IgD-negative memory B cell (primary cell): ENCODE measurements at regions not wholly inside any gene's neighbourhood (a gene's known extent, or its start where the extent isn't known, plus 50 kb on each side); places are given as distances from the start of the nearest gene placed in this dataset.

Source experiments
- H3K27ac Mint-ChIP-seq, 3 donors: one replicate each; pipeline ENCODE4 v1.8.0; 2020 to 2022; ENCODE audit warnings: mild to moderate bottlenecking in 3 of 3, mixed read lengths in 3 of 3, moderate library complexity in 1 of 3
- H3K27me3 Mint-ChIP-seq: one replicate; pipeline ENCODE4 v1.8.0; 2021; ENCODE audit warnings: mixed read lengths
- H3K36me3 Mint-ChIP-seq: one replicate; pipeline ENCODE4 v1.8.0; 2020; ENCODE audit warnings: mild to moderate bottlenecking, mixed read lengths
- H3K4me1 Mint-ChIP-seq, 3 donors: one replicate each; pipeline ENCODE4 v1.8.0; 2020 to 2022; ENCODE audit warnings: mixed read lengths in 3 of 3, mild to moderate bottlenecking in 1 of 3
- H3K4me3 Mint-ChIP-seq, 4 donors: one replicate each; pipeline ENCODE4 v1.8.0; 2020 to 2022; ENCODE audit warnings: mild to moderate bottlenecking in 4 of 4, mixed read lengths in 4 of 4, moderate library complexity in 3 of 4
- H3K9me3 Mint-ChIP-seq, 3 donors: one replicate each; pipeline ENCODE4 v1.8.0; 2020 to 2021; ENCODE audit warnings: mixed read lengths in 3 of 3, mild to moderate bottlenecking in 1 of 3

DNA sequence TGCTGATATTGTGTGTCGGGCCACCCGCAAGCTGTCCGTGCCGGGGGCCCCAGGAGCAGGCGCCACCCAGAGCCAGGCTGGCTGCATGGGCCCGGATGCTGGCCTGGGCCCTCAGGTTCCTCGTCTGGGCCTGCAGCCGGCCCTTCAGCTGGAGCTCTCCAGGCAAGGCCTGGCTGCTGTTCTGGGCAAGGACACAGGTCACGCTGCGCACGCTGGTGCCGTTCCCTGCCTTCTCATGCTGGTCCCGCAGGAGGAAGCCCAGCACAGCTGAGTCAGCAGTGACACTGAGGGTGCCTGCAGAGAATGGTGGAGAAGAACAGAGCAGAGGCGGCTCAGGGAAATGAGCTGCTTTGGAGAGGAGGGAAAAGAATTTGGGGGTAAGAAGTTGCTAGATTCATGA lies 79.9 kb downstream of the RMI2 start:
- no peak overlapping the region for H3K4me3 Mint-ChIP-seq
- peaks cover 2% of the 10 kb centered on the region for H3K27me3 Mint-ChIP-seq
- peaks cover 0 to 1% (median 0%) of the 10 kb centered on the region in 3 donors for H3K4me1 Mint-ChIP-seq
- no peak overlapping the region for H3K27ac Mint-ChIP-seq
- peaks cover 0 to 2% (median 0%) of the 10 kb centered on the region in 3 donors for H3K9me3 Mint-ChIP-seq
- H3K36me3 Mint-ChIP-seq, result peaks cover 4% of the 10 kb centered on the region

DNA sequence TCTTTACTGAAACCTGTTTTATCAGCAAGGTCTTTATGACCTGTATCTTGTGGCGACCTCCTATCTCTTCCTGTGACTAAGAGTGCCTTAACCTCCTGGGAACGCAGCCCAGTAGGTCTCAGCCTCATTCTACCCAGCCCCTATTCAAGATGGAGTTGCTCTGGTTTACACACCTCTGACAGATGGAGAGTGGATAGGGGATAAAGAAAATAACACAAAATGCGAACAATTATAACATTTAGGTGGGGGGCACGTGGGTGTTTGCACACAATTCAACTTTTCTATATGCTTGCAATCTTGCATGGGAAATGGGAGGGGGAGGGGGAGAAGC lies 83.3 kb downstream of the RMI2 start:
- Mint-ChIP-seq H3K9me3 (peaks cover 0 to 7% (median 6%) of the 10 kb centered on the region in 3 donors), H3K36me3 (peaks cover 5% of the 10 kb centered on the region), H3K4me1 (peaks cover 0 to 1% (median 0%) of the 10 kb centered on the region in 3 donors), H3K4me3 (no peak overlapping the region), H3K27me3 (no peaks in the 10 kb centered on the region), H3K27ac (no peak overlapping the region)

DNA sequence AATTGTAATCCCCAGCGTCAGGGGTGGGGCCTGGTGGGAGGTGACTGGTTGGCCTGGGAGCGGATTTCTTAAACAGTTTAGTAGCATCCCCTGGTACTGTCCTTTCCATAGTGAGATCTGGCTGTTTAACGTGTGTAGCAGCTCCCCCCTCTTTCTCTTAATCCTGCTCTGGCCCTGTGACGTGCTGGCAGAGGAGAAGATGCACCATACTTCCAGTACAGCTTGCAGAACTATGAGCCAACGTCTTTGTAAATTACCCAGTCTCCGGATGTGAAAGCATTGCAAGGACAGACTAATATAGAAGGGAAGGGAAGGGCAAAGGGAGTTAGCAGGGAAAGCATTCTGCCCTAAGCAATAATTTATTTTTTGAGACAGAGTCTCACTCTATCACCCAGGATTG lies 83.9 kb downstream of the RMI2 start:
- H3K4me1 Mint-ChIP-seq, result peaks cover 0 to 1% (median 0%) of the 10 kb centered on the region in 3 donors
- H3K27ac Mint-ChIP-seq, result no peak overlapping the region
- H3K9me3 Mint-ChIP-seq, result peaks cover 0 to 7% (median 6%) of the 10 kb centered on the region in 3 donors
- no peak overlapping the region for H3K4me3 Mint-ChIP-seq
- H3K27me3 Mint-ChIP-seq, result no peaks in the 10 kb centered on the region
- H3K36me3 Mint-ChIP-seq, result peaks cover 5% of the 10 kb centered on the region

DNA sequence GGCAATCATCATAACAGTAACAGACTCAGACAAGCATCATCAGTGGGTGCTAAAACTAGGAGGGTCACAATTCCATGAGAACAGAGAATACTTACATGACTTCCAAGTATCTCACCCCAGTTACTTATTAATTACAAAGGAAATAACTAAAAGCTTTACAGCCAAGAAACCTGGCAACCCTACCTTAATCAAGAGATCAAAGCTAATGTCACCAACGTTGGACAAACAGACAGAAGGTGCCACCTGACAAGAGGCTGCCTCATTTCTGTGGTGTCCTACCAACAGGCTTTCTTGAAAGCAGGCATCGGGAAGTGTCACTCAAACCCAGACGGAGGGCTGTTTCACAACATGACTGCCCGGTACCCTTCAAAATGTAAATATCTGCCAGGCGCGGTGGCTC lies 84.6 kb downstream of the RMI2 start:
- Mint-ChIP-seq H3K27ac (no peak overlapping the region), H3K9me3 (peaks cover 0 to 7% (median 6%) of the 10 kb centered on the region in 3 donors), H3K4me1 (peaks cover 0 to 1% (median 0%) of the 10 kb centered on the region in 3 donors), H3K27me3 (peaks cover 1% of the 10 kb centered on the region), H3K4me3 (no peak overlapping the region), H3K36me3 (peaks cover 5% of the 10 kb centered on the region)

DNA sequence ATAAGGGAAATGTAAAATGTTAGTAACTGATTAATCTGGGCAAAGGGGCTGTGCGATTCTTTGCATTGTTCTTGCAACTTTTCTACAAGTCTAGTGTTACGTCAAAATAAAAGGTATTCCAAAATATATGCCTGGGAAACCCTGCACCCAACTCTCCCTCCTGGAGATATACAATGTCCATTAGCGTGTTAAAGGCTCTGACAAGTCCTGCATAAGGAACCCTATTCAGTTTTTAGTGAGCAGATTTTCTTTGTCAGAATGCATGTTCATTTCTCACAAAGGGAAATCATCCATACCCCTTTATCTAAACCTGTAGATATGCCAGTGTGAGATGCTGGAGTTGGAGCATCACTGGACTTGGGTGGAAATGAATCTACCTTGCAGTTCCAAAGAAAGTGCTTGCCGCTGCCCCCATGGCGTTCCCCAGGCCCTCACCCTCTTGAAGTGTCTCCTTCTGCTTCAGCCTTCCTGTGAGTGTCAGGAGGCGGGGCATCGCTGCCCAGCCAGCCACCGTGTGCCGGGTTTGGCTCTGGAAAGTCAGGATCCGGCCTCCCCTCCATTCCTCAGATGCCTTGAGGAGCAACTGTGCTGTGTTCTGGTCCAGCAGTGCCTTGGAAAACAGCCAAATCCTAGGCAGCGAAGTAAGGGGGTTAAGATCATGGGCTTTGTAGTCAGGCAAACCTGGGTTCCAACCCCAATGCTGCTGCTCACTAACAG lies 85.5 kb downstream of the RMI2 start:
- Mint-ChIP-seq H3K27ac (no peak overlapping the region), H3K4me1 (peaks cover 0 to 1% (median 0%) of the 10 kb centered on the region in 3 donors), H3K4me3 (no peak overlapping the region), H3K36me3 (peaks cover 5% of the 10 kb centered on the region), H3K27me3 (peaks cover 2% of the 10 kb centered on the region), H3K9me3 (peaks cover 0 to 7% (median 6%) of the 10 kb centered on the region in 3 donors)

DNA sequence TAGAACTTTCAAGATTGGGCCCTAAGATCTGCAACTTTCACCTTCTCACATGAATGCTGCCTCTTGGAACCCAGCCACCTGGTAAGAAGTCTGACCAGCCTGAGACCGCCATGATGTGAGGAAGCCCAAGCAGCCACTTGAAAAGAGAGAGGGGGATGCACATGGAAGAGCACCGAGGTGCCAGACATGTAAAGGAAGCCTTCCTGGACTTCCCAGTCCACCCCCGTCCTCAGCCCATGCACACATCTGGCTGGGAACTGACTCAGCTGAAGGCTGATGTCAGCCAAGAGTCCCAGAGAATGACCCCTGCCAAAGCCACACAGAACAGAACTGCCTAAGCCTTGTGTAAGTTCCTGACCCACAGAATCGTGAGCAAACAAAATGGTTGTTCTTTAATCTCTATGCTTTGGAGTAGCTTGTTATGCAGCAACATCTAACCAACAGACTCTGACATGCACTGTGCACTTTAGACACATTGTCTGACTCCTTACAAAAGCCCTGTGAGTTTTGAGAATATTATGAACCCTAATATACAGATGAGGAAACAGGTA lies 86.7 kb downstream of the RMI2 start:
- Mint-ChIP-seq H3K27ac (peak overlapping the region in 1 of 3 donors; percentile 5), H3K9me3 (peaks cover 0 to 7% (median 6%) of the 10 kb centered on the region in 3 donors), H3K36me3 (peaks cover 2% of the 10 kb centered on the region), H3K4me3 (no peak overlapping the region), H3K27me3 (peaks cover 4% of the 10 kb centered on the region), H3K4me1 (peaks cover 0 to 1% (median 0%) of the 10 kb centered on the region in 3 donors)

DNA sequence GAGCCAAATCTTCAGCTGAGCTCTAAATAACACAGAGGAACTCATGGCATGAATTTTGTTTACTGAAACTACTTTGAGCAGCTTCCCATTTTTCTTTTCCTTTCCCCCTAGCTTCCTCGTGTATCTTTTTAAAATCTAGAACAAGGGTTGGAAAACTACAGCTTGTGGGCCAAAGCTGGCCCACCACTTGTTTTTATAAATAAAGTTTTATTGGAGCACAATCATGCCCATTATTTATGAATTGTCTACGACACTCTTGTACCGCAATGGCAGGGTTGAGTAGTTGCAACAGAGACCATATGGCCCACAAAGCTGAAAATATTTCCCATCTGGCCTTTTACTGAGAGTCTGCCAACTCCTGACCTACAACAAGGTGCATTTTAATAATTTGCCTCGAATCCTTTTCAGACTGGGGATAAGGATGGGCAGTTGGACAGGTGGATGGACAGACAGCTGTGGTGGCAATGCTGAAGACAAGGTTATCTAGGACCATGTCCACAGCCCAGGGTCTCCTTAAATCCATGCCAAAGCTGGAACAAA lies 87.7 kb downstream of the RMI2 start:
- Mint-ChIP-seq H3K27ac (no peak overlapping the region), H3K27me3 (peaks cover 4% of the 10 kb centered on the region), H3K4me3 (no peak overlapping the region), H3K36me3 (peaks cover 2% of the 10 kb centered on the region), H3K9me3 (peaks cover 0 to 7% (median 6%) of the 10 kb centered on the region in 3 donors), H3K4me1 (no peaks in the 10 kb centered on the region)

DNA sequence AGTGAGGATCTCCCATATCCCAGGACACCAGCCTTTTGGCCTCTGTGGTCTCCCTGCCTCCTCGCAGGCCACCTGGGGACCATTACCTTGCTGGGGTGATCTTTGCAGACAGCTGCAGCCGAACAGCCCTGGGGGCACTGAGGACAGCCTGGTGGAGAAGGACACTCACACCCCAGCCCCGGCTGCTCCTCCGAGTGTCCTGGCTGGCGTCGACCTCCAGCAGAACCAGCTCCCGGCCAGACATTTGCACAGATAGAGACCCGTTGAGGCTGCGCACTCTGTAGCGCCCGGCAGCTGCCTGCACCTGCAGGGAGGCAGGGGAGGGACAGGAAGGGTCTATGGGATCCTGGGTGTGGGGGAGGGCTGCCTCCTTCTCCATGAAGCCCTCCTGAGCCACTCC lies 90.3 kb downstream of the RMI2 start:
- peaks cover 4% of the 10 kb centered on the region for H3K27me3 Mint-ChIP-seq
- H3K4me1 Mint-ChIP-seq, result no peaks in the 10 kb centered on the region
- no peak overlapping the region for H3K4me3 Mint-ChIP-seq
- peaks cover under 1% of the 10 kb centered on the region for H3K36me3 Mint-ChIP-seq
- no peak overlapping the region for H3K27ac Mint-ChIP-seq
- H3K9me3 Mint-ChIP-seq, result peaks cover 0 to 15% (median 11%) of the 10 kb centered on the region in 3 donors

DNA sequence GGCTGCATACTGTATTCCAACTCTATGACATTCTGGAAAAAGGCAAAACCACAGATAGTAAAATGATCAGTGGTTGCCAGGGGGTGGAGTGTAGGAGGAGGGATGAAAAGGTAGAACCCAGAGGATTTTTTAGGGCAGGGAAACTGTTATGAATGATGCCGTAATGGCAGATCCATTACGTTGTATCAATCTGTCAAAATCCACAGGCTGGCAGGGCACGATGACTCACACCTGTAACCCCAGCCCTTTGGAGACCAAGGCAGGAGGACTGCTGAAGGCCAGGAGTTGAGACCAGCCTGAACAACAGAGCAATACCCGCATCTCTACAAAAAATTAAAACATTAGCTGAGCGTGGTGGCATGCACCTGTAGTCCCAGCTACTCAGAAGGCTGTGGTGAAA lies 91.8 kb downstream of the RMI2 start:
- H3K9me3 Mint-ChIP-seq, result peaks cover 5 to 18% (median 9%) of the 10 kb centered on the region in 3 donors
- no peaks in the 10 kb centered on the region for H3K4me1 Mint-ChIP-seq
- H3K4me3 Mint-ChIP-seq, result no peak overlapping the region
- no peaks in the 10 kb centered on the region for H3K36me3 Mint-ChIP-seq
- no peak overlapping the region for H3K27ac Mint-ChIP-seq
- H3K27me3 Mint-ChIP-seq, result peaks cover 4% of the 10 kb centered on the region

DNA sequence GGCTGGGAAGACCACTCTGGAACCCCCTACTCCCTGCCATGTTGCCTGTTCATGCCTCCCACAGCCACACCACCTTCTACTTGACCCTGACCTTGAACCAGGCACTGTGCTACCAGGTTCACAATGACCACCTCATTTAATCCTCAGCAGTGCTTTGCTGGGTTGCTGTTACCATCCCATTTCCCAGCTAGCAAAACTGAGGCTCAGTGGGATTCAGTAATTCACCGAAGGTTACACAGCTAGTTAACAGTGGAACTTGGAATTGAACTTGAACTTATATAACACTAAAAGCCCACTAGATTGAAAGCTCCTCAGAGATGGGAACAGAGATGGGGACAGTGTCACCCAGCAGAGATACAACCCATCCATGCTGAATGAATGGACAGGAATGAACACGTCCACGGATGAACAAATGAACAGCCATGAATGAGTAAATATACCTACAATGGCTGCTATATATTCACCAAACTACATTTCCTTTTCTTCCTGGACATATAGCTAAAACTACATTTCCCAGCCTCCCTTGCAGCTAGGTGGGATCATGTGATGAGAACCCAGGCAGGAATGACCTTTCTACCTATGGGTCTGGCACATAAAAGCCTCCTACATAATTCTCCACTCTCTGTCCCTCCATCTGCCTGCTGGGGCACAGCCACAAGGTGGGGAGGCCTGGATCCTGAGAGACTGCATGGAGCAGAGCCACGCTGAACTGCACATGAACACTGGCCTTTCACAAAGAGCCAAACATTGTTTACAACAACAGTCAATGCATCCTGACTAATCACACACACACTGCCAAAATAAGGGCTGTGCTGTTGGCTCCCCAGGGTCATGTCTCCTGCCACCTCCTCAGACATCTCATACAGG lies 94.8 kb downstream of the RMI2 start:
- H3K4me3 Mint-ChIP-seq, result no peak overlapping the region
- no peak overlapping the region for H3K27ac Mint-ChIP-seq
- H3K36me3 Mint-ChIP-seq, result peaks cover 2% of the 10 kb centered on the region
- peaks cover 5 to 16% (median 7%) of the 10 kb centered on the region in 3 donors for H3K9me3 Mint-ChIP-seq
- no peaks in the 10 kb centered on the region for H3K4me1 Mint-ChIP-seq
- peaks cover 2% of the 10 kb centered on the region for H3K27me3 Mint-ChIP-seq

DNA sequence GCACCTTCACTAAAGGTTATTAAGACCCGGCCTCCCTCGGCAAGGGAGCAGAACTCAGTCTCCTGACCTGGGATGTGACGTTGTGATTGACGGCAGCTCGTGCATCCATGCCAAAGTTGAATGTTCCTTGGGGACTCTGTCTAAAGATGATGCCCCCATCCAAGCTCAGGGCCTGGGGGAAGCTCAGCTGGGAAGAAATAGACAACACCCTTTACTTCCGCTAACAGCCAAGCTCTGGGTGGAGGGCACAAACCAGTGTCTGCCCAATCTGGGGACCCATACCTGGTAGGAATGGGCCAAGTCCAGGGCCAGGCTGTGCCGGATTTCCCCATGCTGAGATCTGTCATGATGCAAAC lies 95.4 kb downstream of the RMI2 start:
- no peak overlapping the region for H3K4me3 Mint-ChIP-seq
- no peaks in the 10 kb centered on the region for H3K4me1 Mint-ChIP-seq
- H3K9me3 Mint-ChIP-seq, result peaks cover 5 to 16% (median 7%) of the 10 kb centered on the region in 3 donors
- H3K27me3 Mint-ChIP-seq, result peaks cover 2% of the 10 kb centered on the region
- H3K36me3 Mint-ChIP-seq, result peaks cover 2% of the 10 kb centered on the region
- no peak overlapping the region for H3K27ac Mint-ChIP-seq

DNA sequence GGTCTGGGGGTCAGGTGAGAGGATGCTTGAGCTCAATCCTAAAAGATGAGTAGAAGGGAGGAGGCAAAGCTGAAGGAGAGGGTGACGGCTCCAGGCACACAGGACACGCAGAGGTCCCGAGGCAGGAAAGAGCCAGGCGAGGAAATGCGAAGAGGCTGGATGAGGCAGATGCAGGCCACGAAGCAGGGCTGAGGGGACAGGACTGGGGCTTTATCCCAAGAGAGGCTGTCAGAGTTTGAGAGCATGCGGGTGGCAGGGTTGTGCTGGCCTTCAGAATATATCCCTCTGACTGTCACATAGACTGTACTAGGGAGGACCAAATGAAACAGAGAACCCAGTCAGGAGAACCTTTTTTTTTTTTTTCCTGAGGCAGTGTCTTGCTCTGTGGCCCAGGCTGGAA lies 100.2 kb downstream of the RMI2 start:
- H3K9me3 Mint-ChIP-seq, result peaks cover 3 to 9% (median 5%) of the 10 kb centered on the region in 3 donors
- H3K27me3 Mint-ChIP-seq, result peaks cover 2% of the 10 kb centered on the region
- peaks cover 5% of the 10 kb centered on the region for H3K36me3 Mint-ChIP-seq
- no peaks in the 10 kb centered on the region for H3K4me1 Mint-ChIP-seq
- H3K4me3 Mint-ChIP-seq, result peak overlapping the region in 1 of 4 donors; percentile 80
- peak overlapping the region in 1 of 3 donors; percentile 78 for H3K27ac Mint-ChIP-seq

DNA sequence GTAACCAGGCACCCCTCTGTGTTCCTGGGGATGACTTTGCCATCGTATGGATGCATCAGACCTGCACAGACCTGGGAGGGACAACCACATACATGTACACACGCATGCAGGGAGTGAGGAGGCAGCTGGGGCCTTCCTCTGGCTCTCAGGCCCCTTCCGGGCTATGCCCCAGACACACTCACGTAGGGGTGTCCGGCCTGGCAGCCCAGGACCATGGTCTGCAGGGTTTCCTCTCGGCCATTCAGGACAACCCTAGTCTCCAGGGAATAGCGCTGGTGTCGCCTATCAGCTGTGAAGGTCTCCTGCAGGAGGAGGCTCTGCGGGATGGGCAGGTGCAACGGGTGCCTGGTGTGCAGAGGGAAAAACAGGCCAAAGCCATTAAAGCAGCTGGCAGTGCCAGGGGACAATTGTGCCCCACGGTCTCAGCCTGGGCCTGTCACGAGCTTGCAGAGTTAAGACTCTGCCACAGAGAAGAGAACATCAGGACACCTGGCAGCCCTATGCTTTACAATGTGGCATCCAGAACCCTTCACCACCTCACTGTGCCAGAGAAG lies 101.4 kb downstream of the RMI2 start:
- Mint-ChIP-seq H3K9me3 (no peaks in the 10 kb centered on the region), H3K4me3 (no peak overlapping the region), H3K27me3 (peaks cover 2% of the 10 kb centered on the region), H3K27ac (no peak overlapping the region), H3K4me1 (no peaks in the 10 kb centered on the region), H3K36me3 (peaks cover 5% of the 10 kb centered on the region)

DNA sequence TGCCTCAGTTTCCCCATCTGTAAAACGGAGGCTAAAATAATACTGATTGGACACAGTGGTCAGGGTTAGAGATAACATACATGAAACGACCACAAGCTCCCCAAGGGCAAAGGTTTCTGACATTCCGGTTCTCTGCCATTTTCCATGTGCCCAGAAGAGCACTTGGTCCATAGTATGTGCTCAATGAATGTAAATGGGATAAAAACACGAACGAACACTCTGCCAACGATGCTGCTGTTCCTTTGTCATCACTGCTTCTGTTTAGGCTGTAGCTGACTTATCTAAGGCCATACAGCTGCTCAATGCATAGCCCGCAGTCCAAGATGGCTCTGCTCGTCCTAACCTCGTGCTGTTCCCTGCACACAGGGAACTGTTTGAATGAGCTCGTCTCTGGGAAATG lies 102.0 kb downstream of the RMI2 start:
- Mint-ChIP-seq H3K4me1 (no peaks in the 10 kb centered on the region), H3K9me3 (no peaks in the 10 kb centered on the region), H3K36me3 (peaks cover 5% of the 10 kb centered on the region), H3K4me3 (no peak overlapping the region), H3K27me3 (peaks cover 2% of the 10 kb centered on the region), H3K27ac (no peak overlapping the region)

DNA sequence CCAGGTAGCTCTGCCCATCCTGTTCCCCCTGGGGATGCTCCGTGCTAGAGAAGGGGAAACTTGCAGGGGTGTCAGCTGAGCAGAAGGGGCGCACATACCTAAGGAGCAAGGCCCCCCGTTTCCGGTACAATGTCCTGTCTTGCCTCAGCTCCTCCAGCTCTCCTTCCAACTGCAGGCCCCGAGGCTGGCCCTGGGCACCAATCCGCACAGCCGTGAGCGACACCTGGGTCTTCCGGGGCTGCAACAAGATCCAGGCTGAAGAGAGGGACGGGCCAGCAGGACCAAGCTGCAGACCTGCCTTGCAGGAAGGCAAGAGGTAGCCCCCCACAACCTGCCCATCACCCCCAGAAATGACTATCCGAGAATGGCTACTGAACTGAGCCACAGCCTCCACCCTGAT lies 102.6 kb downstream of the RMI2 start:
- Mint-ChIP-seq H3K36me3 (peaks cover 5% of the 10 kb centered on the region), H3K4me3 (no peak overlapping the region), H3K27me3 (peaks cover 3% of the 10 kb centered on the region), H3K9me3 (no peaks in the 10 kb centered on the region), H3K27ac (no peak overlapping the region), H3K4me1 (no peaks in the 10 kb centered on the region)
